ENCODE measurements at regions not wholly inside any gene's neighbourhood (a gene's known extent, or its start where the extent isn't known, plus 50 kb on each side); places are given as distances from the start of the nearest gene placed in this dataset.

DNA sequence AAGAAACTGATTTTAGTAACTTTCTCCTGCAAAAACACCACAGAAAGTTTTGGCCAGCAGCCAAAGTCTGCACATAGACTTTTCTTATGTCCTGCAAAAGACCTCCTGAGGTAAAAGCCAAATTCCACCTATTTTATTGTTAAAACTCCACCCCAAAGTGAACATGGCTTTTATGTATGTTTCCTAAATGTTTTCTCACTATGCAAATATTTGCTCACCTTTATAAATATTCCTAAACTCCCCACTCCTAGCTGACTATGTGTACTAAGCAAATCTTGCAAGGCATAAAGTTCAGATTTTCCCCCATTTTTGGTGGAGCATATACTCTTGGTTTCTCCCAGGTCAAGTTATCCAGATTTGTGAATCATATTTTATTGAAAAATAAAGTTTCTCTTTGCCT is 446.2 kb downstream of the DNAH5 start:
- TF ChIP-seq, protein P1, sequence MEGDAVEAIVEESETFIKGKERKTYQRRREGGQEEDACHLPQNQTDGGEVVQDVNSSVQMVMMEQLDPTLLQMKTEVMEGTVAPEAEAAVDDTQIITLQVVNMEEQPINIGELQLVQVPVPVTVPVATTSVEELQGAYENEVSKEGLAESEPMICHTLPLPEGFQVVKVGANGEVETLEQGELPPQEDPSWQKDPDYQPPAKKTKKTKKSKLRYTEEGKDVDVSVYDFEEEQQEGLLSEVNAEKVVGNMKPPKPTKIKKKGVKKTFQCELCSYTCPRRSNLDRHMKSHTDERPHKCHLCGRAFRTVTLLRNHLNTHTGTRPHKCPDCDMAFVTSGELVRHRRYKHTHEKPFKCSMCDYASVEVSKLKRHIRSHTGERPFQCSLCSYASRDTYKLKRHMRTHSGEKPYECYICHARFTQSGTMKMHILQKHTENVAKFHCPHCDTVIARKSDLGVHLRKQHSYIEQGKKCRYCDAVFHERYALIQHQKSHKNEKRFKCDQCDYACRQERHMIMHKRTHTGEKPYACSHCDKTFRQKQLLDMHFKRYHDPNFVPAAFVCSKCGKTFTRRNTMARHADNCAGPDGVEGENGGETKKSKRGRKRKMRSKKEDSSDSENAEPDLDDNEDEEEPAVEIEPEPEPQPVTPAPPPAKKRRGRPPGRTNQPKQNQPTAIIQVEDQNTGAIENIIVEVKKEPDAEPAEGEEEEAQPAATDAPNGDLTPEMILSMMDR (IDR thresholded peaks at IDR 0.05) = no peak
- no peak for TF ChIP-seq POLR2A (IDR thresholded peaks at IDR 0.05)

Data from body of pancreas (tissue), 4 donors.